Adrenal gland (tissue), 9 donors: ENCODE measurements at regions not wholly inside any gene's neighbourhood (a gene's known extent, or its start where the extent isn't known, plus 50 kb on each side); places are given as distances from the start of the nearest gene placed in this dataset.
A peak's percentile ranks its signal among the peaks of the same experiment; 100 is the strongest.
"Not testable (repeated sequence)": the region's sequence is repeated elsewhere in the genome, so short reads cannot be mapped to it uniquely, and the experiment has no call there.

ENCODE experiments used
- DNase-seq, 7 donors: peaks; one replicate each; pipeline ENCODE4 v3.0.0-alpha.2; 2019 to 2020
- H3K27ac ChIP-seq, 5 donors: fragments of 200-600 bp; sonication (generic) in 4 of 5; 1 replicate in 3 of 5; 2 replicates in 2 of 5; pipeline versions ENCODE4 v1.5.1 to v1.8.0; 2016 to 2020; ENCODE audit warnings: mild to moderate bottlenecking in 1 of 5
- H3K27me3 ChIP-seq: fragments of 200-600 bp; 2 replicates; pipeline ENCODE4 v1.8.0; 2021
- H3K36me3 ChIP-seq, 2 donors: fragments of 200-600 bp; replicated peaks in 1 of 2; 1 replicate in 1 of 2; 2 replicates in 1 of 2; pipeline versions ENCODE4 v1.5.1 to v1.8.0; 2018 to 2022
- H3K4me1 ChIP-seq, 2 donors: fragments of 200-600 bp; replicated peaks in 1 of 2; 1 replicate in 1 of 2; 2 replicates in 1 of 2; pipeline versions ENCODE4 v1.5.1 to v1.8.0; 2018 to 2021
- H3K4me3 ChIP-seq, 4 donors: fragments of 200-600 bp; sonication (generic) in 3 of 4; one replicate each; pipeline ENCODE4 v1.5.1; 2016 to 2018
- H3K9me3 ChIP-seq, 3 donors: fragments of 200-600 bp; sonication (generic) in 1 of 3; replicated peaks in 1 of 3; 1 replicate in 2 of 3; 2 replicates in 1 of 3; pipeline versions ENCODE4 v1.5.1 to v1.8.0; 2016 to 2021
- CTCF ChIP-seq, 6 experiments: fragments of 450-650 bp in 4 of 6; fragments of 200-600 bp in 2 of 6; sonication (generic) in 1 of 6; IDR thresholded peaks; 1 replicate in 5 of 6; 2 replicates in 1 of 6; pipeline versions ENCODE4 v1.5.1 to v1.8.0; 2016 to 2021; ENCODE audit warnings: antibody characterized with exemption in 6 of 6, mild to moderate bottlenecking in 2 of 6, moderate library complexity in 1 of 6
- POLR2A ChIP-seq, 2 donors: fragments of 450-650 bp; IDR thresholded peaks; one replicate each; pipeline ENCODE4 v1.6.1; 2017; ENCODE audit warnings: antibody characterized with exemption in 2 of 2, mild to moderate bottlenecking in 2 of 2, moderate library complexity in 1 of 2
- WGBS, 4 donors: extraction: QIAGEN DNeasy Blood & Tissue Kit in 2 of 4; methylation state at CpG; one replicate each; pipeline versions ENCODE4 v1.1.5 to v1.1.7; 2013 to 2017; 5-methylcytosine and 5-hydroxymethylcytosine counted together
- intact Hi-C, 2 donors: fragments of 100-400 bp; cut with DNase I; formaldehyde crosslinking; loops; one replicate each; pipeline versions ENCODE4 v1.14.1 to v1.15.0; 2022 to 2023
- donor health status: healthy with polysubstance abuse.
- donor health status: Bipolar disorder and iron deficiency.
- donor health status: DM: yes; HTN: yes; CAD: no.
- donor health status: DM: no; HTN: no; CAD: no.
- donor health status: DM: no; HTN: no; CAD: no.

- H3K9me3 ChIP-seq, H3K27me3 ChIP-seq, DNase-seq, H3K4me1 ChIP-seq, H3K27ac ChIP-seq, intact Hi-C loops, H3K36me3 ChIP-seq, H3K4me3 ChIP-seq: not testable (repeated sequence)
- 37 to 57% (median 46%) methylated on average over 1 of the region's 1 CpG for WGBS, 4 donors
These were observed 365.9 kb upstream of the NPAP1 start for GRCh38 chr15:24309700-24310099.

- H3K27ac ChIP-seq, H3K9me3 ChIP-seq, H3K27me3 ChIP-seq, H3K4me1 ChIP-seq, H3K36me3 ChIP-seq, intact Hi-C loops, H3K4me3 ChIP-seq, DNase-seq: not testable (repeated sequence)
- 61 to 77% (median 71%) methylated on average over 3 of the region's 3 CpGs; no CpG with 5 or more reads in 1 of the 4 donors for WGBS, 4 donors
These were observed 363.9 kb upstream of the NPAP1 start for GRCh38 chr15:24311692-24312091.

- intact Hi-C loops, H3K36me3 ChIP-seq, H3K9me3 ChIP-seq, H3K27ac ChIP-seq, H3K4me1 ChIP-seq, H3K4me3 ChIP-seq, H3K27me3 ChIP-seq, DNase-seq: not testable (repeated sequence)
- 65 to 81% (median 66%) methylated on average over 3 of the region's 3 CpGs for WGBS, 4 donors
These were observed 359.2 kb upstream of the NPAP1 start for GRCh38 chr15:24316326-24316725.

GRCh38 chr15:24318981-24319380, 356.6 kb upstream of the NPAP1 start:
- Histone ChIP-seq H3K36me3 (no peaks in the 10 kb centered on the region), H3K4me3 (no peak overlapping the region), H3K27me3 (no peaks in the 10 kb centered on the region), H3K27ac (no peak overlapping the region), H3K4me1 (no peaks in the 10 kb centered on the region), H3K9me3 (no peaks in the 10 kb centered on the region)
- no peak for DNase-seq
- TF ChIP-seq POLR2A (IDR thresholded peaks at IDR 0.05) (no peak), CTCF (IDR thresholded peaks at IDR 0.05) (no peak)
- intact Hi-C loops: no loop called here

- H3K27me3 ChIP-seq, intact Hi-C loops, H3K27ac ChIP-seq, H3K4me3 ChIP-seq, H3K9me3 ChIP-seq, H3K36me3 ChIP-seq, DNase-seq, H3K4me1 ChIP-seq: not testable (repeated sequence)
- WGBS, 4 donors: 42 to 60% (median 56%) methylated on average over 4 to 5 of the region's 5 CpGs
These were observed 351.5 kb upstream of the NPAP1 start for GRCh38 chr15:24324096-24324495.

GRCh38 chr15:24326513-24326912, 349.1 kb upstream of the NPAP1 start:
- H3K27me3 ChIP-seq, intact Hi-C loops, H3K36me3 ChIP-seq, H3K9me3 ChIP-seq, H3K4me3 ChIP-seq, H3K4me1 ChIP-seq, H3K27ac ChIP-seq: not testable (repeated sequence)
- WGBS, 4 donors: 59 to 70% (median 68%) methylated on average over 1 of the region's 1 CpG
- DNase-seq: peak in 1 of 7 donors; percentile 2

- DNase-seq, H3K4me1 ChIP-seq, H3K27ac ChIP-seq, intact Hi-C loops, H3K4me3 ChIP-seq, H3K27me3 ChIP-seq, H3K36me3 ChIP-seq, H3K9me3 ChIP-seq: not testable (repeated sequence)
- 76 to 84% (median 80%) methylated on average over 9 of the region's 9 CpGs for WGBS, 4 donors
These were observed 343.6 kb upstream of the NPAP1 start for GRCh38 chr15:24331964-24332363.

- H3K36me3 ChIP-seq, H3K27me3 ChIP-seq, intact Hi-C loops, H3K9me3 ChIP-seq, DNase-seq, H3K4me3 ChIP-seq, H3K27ac ChIP-seq, H3K4me1 ChIP-seq: not testable (repeated sequence)
- 89 to 96% (median 90%) methylated on average over 5 to 8 of the region's 8 CpGs for WGBS, 4 donors
These were observed 333.7 kb upstream of the NPAP1 start for GRCh38 chr15:24341876-24342275.

GRCh38 chr15:24352777-24353176, 322.8 kb upstream of the NPAP1 start:
- H3K36me3 ChIP-seq, H3K27ac ChIP-seq, H3K4me3 ChIP-seq, H3K9me3 ChIP-seq, intact Hi-C loops, H3K27me3 ChIP-seq, DNase-seq, H3K4me1 ChIP-seq: not testable (repeated sequence)
- WGBS, 4 donors: 47 to 70% (median 49%) methylated on average over 6 of the region's 6 CpGs

GRCh38 chr15:24381103-24381502, 294.5 kb upstream of the NPAP1 start:
- WGBS, 4 donors: 91 to 96% (median 95%) methylated on average over 3 of the region's 3 CpGs
- DNase-seq, H3K27ac ChIP-seq, H3K9me3 ChIP-seq, H3K36me3 ChIP-seq, H3K27me3 ChIP-seq, intact Hi-C loops, H3K4me3 ChIP-seq, H3K4me1 ChIP-seq: not testable (repeated sequence)

- 40 to 65% (median 41%) methylated on average over 2 of the region's 2 CpGs for WGBS, 4 donors
- H3K27me3 ChIP-seq, H3K4me3 ChIP-seq, intact Hi-C loops, H3K9me3 ChIP-seq, H3K36me3 ChIP-seq, H3K4me1 ChIP-seq, DNase-seq, H3K27ac ChIP-seq: not testable (repeated sequence)
These were observed 290.3 kb upstream of the NPAP1 start for GRCh38 chr15:24385258-24385657.
